Endodermal cell (in vitro differentiated cells): ENCODE measurements at regions not wholly inside any gene's neighbourhood (a gene's known extent, or its start where the extent isn't known, plus 50 kb on each side); places are given as distances from the start of the nearest gene placed in this dataset.

ENCODE experiments used
- DNase-seq: peaks from one replicate; pipeline ENCODE4 v3.0.0-alpha.2; 2017
- H3K27ac ChIP-seq: 2 replicates; pipeline ENCODE4 v1.5.1; 2013; ENCODE audit warnings: mild to moderate bottlenecking, low read depth, low read length, moderate library complexity
- H3K27me3 ChIP-seq: 2 replicates; pipeline ENCODE4 v1.6.1; 2013; ENCODE audit warnings: mild to moderate bottlenecking, low read length, moderate library complexity; ENCODE audit not compliant: insufficient read depth, control insufficient read depth, poor library complexity, severe bottlenecking
- H3K36me3 ChIP-seq: 2 replicates; pipeline ENCODE4 v1.7.0; 2013; ENCODE audit warnings: mild to moderate bottlenecking, low read length, moderate library complexity; ENCODE audit not compliant: control insufficient read depth, insufficient read depth
- H3K4me1 ChIP-seq: one replicate; pipeline ENCODE4 v1.7.0; 2013; ENCODE audit warnings: low read length; ENCODE audit not compliant: control insufficient read depth, insufficient read depth
- H3K4me3 ChIP-seq: 2 replicates; pipeline ENCODE4 v1.5.1; 2013; ENCODE audit warnings: mild to moderate bottlenecking, low read length, moderate library complexity
- H3K9ac ChIP-seq: 2 replicates; pipeline ENCODE4 v1.6.1; 2013; ENCODE audit warnings: mild to moderate bottlenecking, low read length, moderate library complexity; ENCODE audit not compliant: poor library complexity, severe bottlenecking; ENCODE audit errors: extremely low read depth
- H3K9me3 ChIP-seq: 2 replicates; pipeline ENCODE4 v1.6.1; 2013; ENCODE audit warnings: mild to moderate bottlenecking, low read length, moderate library complexity; ENCODE audit not compliant: control insufficient read depth
- H3K27ac Mint-ChIP-seq: 2 replicates; pipeline ENCODE4 v1.8.0; 2020; ENCODE audit warnings: mixed read lengths
- H3K27me3 Mint-ChIP-seq: 2 replicates; pipeline ENCODE4 v1.8.0; 2021; ENCODE audit warnings: mild to moderate bottlenecking, mixed read lengths; ENCODE audit not compliant: insufficient read depth
- H3K36me3 Mint-ChIP-seq: 2 replicates; pipeline ENCODE4 v1.8.0; 2020; ENCODE audit warnings: low read depth, mixed read lengths
- H3K4me1 Mint-ChIP-seq: 2 replicates; pipeline ENCODE4 v1.8.0; 2020; ENCODE audit warnings: mixed read lengths
- H3K4me3 Mint-ChIP-seq: 2 replicates; pipeline ENCODE4 v1.8.0; 2020; ENCODE audit warnings: mild to moderate bottlenecking, moderate library complexity, mixed read lengths
- H3K9me3 Mint-ChIP-seq: 2 replicates; pipeline ENCODE4 v1.8.0; 2020; ENCODE audit warnings: mild to moderate bottlenecking, mixed read lengths
- CTCF ChIP-seq: fragments of 200-600 bp; sonication (generic); conservative IDR thresholded peaks from 2 replicates; pipeline ENCODE4 v1.5.0; 2021; ENCODE audit warnings: antibody characterized with exemption, mild to moderate bottlenecking
- WGBS, 2 experiments: methylation state at CpG; one replicate each; pipeline versions ENCODE4 v1.1.5 to v1.1.7; 2013; ENCODE audit warnings: missing lambda C conversion rate in 2 of 2, mixed read lengths in 1 of 2; ENCODE audit not compliant: insufficient coverage in 1 of 2, insufficient read length in 1 of 2; 5-methylcytosine and 5-hydroxymethylcytosine counted together

- H3K27me3 ChIP-seq: peaks cover 31% of the 10 kb centered on the region
- no peak overlapping the region for H3K9ac ChIP-seq
- Mint-ChIP-seq H3K4me1 (peaks cover 12% of the 10 kb centered on the region), H3K27me3 (peaks cover 18% of the 10 kb centered on the region), H3K36me3 (no peaks in the 10 kb centered on the region), H3K4me3 (no peak overlapping the region), H3K9me3 (peaks cover 7% of the 10 kb centered on the region), H3K27ac (no peak overlapping the region)
- H3K27ac ChIP-seq: no peak overlapping the region
- no peaks in the 10 kb centered on the region for H3K36me3 ChIP-seq
- no peak overlapping the region for H3K4me3 ChIP-seq
- TF ChIP-seq CTCF: no peak
- peaks cover 8% of the 10 kb centered on the region for H3K9me3 ChIP-seq
- 86% methylated on average over 2 of the region's 2 CpGs; no CpG with 5 or more reads in 1 of the 2 experiments for WGBS, 2 experiments
- no peak for DNase-seq
- H3K4me1 ChIP-seq: no peaks in the 10 kb centered on the region
These were observed 105.8 kb upstream of the NRIP1 start for GRCh38 chr21:15170614-15171013.

GRCh38 chr21:15171546-15171945 is 106.7 kb upstream of the NRIP1 start:
- Histone ChIP-seq H3K9ac (no peak overlapping the region), H3K36me3 (no peaks in the 10 kb centered on the region), H3K4me3 (no peak overlapping the region), H3K9me3 (peaks cover 8% of the 10 kb centered on the region), H3K27ac (no peak overlapping the region), H3K27me3 (peaks cover 39% of the 10 kb centered on the region), H3K4me1 (no peaks in the 10 kb centered on the region)
- Mint-ChIP-seq H3K9me3 (peaks cover 7% of the 10 kb centered on the region), H3K4me3 (no peak overlapping the region), H3K36me3 (no peaks in the 10 kb centered on the region), H3K27ac (no peak overlapping the region), H3K4me1 (peaks cover 12% of the 10 kb centered on the region), H3K27me3 (peaks cover 18% of the 10 kb centered on the region)
- 60 to 95% methylated on average over 2 to 4 of the region's 4 CpGs for WGBS, 2 experiments
- no peak for TF ChIP-seq CTCF
- no peak for DNase-seq

- peaks cover 49% of the 10 kb centered on the region for H3K27me3 ChIP-seq
- TF ChIP-seq CTCF: no peak
- H3K27me3 Mint-ChIP-seq: peaks cover 16% of the 10 kb centered on the region
- H3K27ac ChIP-seq: no peak overlapping the region
- no peaks in the 10 kb centered on the region for H3K36me3 Mint-ChIP-seq
- peaks cover 12% of the 10 kb centered on the region for H3K4me1 Mint-ChIP-seq
- no peak overlapping the region for H3K27ac Mint-ChIP-seq
- H3K4me3 Mint-ChIP-seq: no peak overlapping the region
- H3K36me3 ChIP-seq: no peaks in the 10 kb centered on the region
- no peak overlapping the region for H3K9ac ChIP-seq
- WGBS, 2 experiments: 71 to 83% methylated on average over 1 to 3 of the region's 3 CpGs
- DNase-seq: no peak
- no peaks in the 10 kb centered on the region for H3K4me1 ChIP-seq
- peaks cover 7% of the 10 kb centered on the region for H3K9me3 Mint-ChIP-seq
- H3K9me3 ChIP-seq: peaks cover 8% of the 10 kb centered on the region
- H3K4me3 ChIP-seq: no peak overlapping the region
These were observed 108.2 kb upstream of the NRIP1 start for GRCh38 chr21:15172963-15173362.
